GM18861 (cell line): ENCODE measurements at regions not wholly inside any gene's neighbourhood (a gene's known extent, or its start where the extent isn't known, plus 50 kb on each side); places are given as distances from the start of the nearest gene placed in this dataset.

ENCODE experiments used
- ATAC-seq: cut with Tn5 transposase; IDR thresholded peaks from one replicate; pipeline ENCODE4 v1.9.1; 2021; ENCODE audit not compliant: unreplicated experiment

- ATAC-seq = no peak
Measured at GRCh38 chr10:128879030-128879429, 588.0 kb upstream of the MGMT start.

GRCh38 chr10:128879441-128880140, 587.5 kb upstream of the MGMT start:
- ATAC-seq = no peak

- no peak for ATAC-seq
Measured at GRCh38 chr10:128880159-128880725, 586.8 kb upstream of the MGMT start.

GRCh38 chr10:128881086-128881485, 586.0 kb upstream of the MGMT start:
- no peak for ATAC-seq

- no peak for ATAC-seq
Measured at GRCh38 chr10:128883231-128884032, 583.6 kb upstream of the MGMT start.

GRCh38 chr10:128884033-128884425, 583.0 kb upstream of the MGMT start:
- no peak for ATAC-seq

GRCh38 chr10:128884496-128885072, 582.5 kb upstream of the MGMT start:
- ATAC-seq = no peak

- ATAC-seq = no peak
Measured at GRCh38 chr10:128885573-128886555, 581.2 kb upstream of the MGMT start.

- no peak for ATAC-seq
Measured at GRCh38 chr10:128887856-128888255, 579.2 kb upstream of the MGMT start.

GRCh38 chr10:128892005-128892404, 575.0 kb upstream of the MGMT start:
- no peak for ATAC-seq

- ATAC-seq = no peak
Measured at GRCh38 chr10:128894641-128895040, 572.4 kb upstream of the MGMT start.

GRCh38 chr10:128895473-128895872, 571.6 kb upstream of the MGMT start:
- no peak for ATAC-seq

- no peak for ATAC-seq
Measured at GRCh38 chr10:128896116-128896795, 570.8 kb upstream of the MGMT start.

- no peak for ATAC-seq
Measured at GRCh38 chr10:128896963-128897362, 570.1 kb upstream of the MGMT start.

- no peak for ATAC-seq
Measured at GRCh38 chr10:128897401-128898129, 569.5 kb upstream of the MGMT start.

- ATAC-seq = no peak
Measured at GRCh38 chr10:128898133-128898915, 568.7 kb upstream of the MGMT start.

- no peak for ATAC-seq
Measured at GRCh38 chr10:128898916-128899195, 568.2 kb upstream of the MGMT start.

- no peak for ATAC-seq
Measured at GRCh38 chr10:128900456-128900855, 566.6 kb upstream of the MGMT start.

- ATAC-seq = no peak
Measured at GRCh38 chr10:128901236-128901635, 565.8 kb upstream of the MGMT start.
